Retinal pigment epithelial cell (primary cell): ENCODE measurements at regions not wholly inside any gene's neighbourhood (a gene's known extent, or its start where the extent isn't known, plus 50 kb on each side); places are given as distances from the start of the nearest gene placed in this dataset.

Source experiments
- DNase-seq: peaks from one replicate; pipeline ENCODE4 v3.0.0-alpha.2; 2010; ENCODE audit warnings: low read depth
- H3K4me3 ChIP-seq: 2 replicates; pipeline ENCODE4 v1.5.1; 2011; ENCODE audit warnings: mild to moderate bottlenecking, low read length, control low read depth, moderate library complexity
- CTCF ChIP-seq: conservative IDR thresholded peaks from 2 replicates; pipeline ENCODE4 v1.5.1; 2011; ENCODE audit warnings: low read depth, low read length, control low read depth, inconsistent platforms

- DNase-seq: no peak
- no peak overlapping the region for H3K4me3 ChIP-seq
- TF ChIP-seq CTCF: no peak
Observed at GRCh38 chr4:156251373-156252065, 297.9 kb upstream of the CTSO start.

GRCh38 chr4:156248917-156249316 lies 295.3 kb upstream of the CTSO start:
- TF ChIP-seq CTCF: no peak
- no peak overlapping the region for H3K4me3 ChIP-seq
- DNase-seq: no peak

GRCh38 chr4:156247470-156247869 lies 293.8 kb upstream of the CTSO start:
- no peak for DNase-seq
- TF ChIP-seq CTCF: no peak
- H3K4me3 ChIP-seq: no peak overlapping the region

- no peak overlapping the region for H3K4me3 ChIP-seq
- no peak for TF ChIP-seq CTCF
- DNase-seq: no peak
Observed at GRCh38 chr4:156243015-156243414, 289.3 kb upstream of the CTSO start.

- peak; percentile 12 for DNase-seq
- no peak overlapping the region for H3K4me3 ChIP-seq
- TF ChIP-seq CTCF: no peak
Observed at GRCh38 chr4:156242390-156242789, 288.7 kb upstream of the CTSO start.

GRCh38 chr4:156241896-156242295 lies 288.2 kb upstream of the CTSO start:
- no peak for TF ChIP-seq CTCF
- DNase-seq: no peak
- H3K4me3 ChIP-seq: no peak overlapping the region

- H3K4me3 ChIP-seq: no peak overlapping the region
- no peak for DNase-seq
- no peak for TF ChIP-seq CTCF
Observed at GRCh38 chr4:156238171-156238570, 284.5 kb upstream of the CTSO start.
